OCI-LY7 (cell line): ENCODE measurements at regions not wholly inside any gene's neighbourhood (a gene's known extent, or its start where the extent isn't known, plus 50 kb on each side); places are given as distances from the start of the nearest gene placed in this dataset.

Experiments used
- EZH2phosphoT487 ChIP-seq: fragments of 200-600 bp; sonication (generic); IDR thresholded peaks from 2 replicates; pipeline ENCODE4 v1.6.1; 2018; ENCODE audit warnings: low read depth, borderline replicate concordance, mild to moderate bottlenecking, mixed run types, antibody characterized with exemption, low read length, moderate library complexity, mixed read lengths
- TF ChIP-seq, protein P1 (sequence below): fragments of 200-600 bp; sonication (generic); conservative IDR thresholded peaks from 2 replicates; pipeline ENCODE4 v1.5.1; 2014; ENCODE audit warnings: mild to moderate bottlenecking, antibody characterized with exemption, low read length, moderate library complexity, mixed read lengths

GRCh38 chr22:27213766-27214581, 556.6 kb downstream of the MIAT start:
- TF ChIP-seq EZH2phosphoT487: no peak
- TF ChIP-seq, protein P1, sequence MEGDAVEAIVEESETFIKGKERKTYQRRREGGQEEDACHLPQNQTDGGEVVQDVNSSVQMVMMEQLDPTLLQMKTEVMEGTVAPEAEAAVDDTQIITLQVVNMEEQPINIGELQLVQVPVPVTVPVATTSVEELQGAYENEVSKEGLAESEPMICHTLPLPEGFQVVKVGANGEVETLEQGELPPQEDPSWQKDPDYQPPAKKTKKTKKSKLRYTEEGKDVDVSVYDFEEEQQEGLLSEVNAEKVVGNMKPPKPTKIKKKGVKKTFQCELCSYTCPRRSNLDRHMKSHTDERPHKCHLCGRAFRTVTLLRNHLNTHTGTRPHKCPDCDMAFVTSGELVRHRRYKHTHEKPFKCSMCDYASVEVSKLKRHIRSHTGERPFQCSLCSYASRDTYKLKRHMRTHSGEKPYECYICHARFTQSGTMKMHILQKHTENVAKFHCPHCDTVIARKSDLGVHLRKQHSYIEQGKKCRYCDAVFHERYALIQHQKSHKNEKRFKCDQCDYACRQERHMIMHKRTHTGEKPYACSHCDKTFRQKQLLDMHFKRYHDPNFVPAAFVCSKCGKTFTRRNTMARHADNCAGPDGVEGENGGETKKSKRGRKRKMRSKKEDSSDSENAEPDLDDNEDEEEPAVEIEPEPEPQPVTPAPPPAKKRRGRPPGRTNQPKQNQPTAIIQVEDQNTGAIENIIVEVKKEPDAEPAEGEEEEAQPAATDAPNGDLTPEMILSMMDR: no peak
